Suprapubic skin (tissue), 4 donors: ENCODE measurements at regions not wholly inside any gene's neighbourhood (a gene's known extent, or its start where the extent isn't known, plus 50 kb on each side); places are given as distances from the start of the nearest gene placed in this dataset.

Experiments
- EP300 ChIP-seq: sonication (generic); formaldehyde crosslinking; IDR thresholded peaks from one replicate; pipeline ENCODE4 v1.6.1; 2017; ENCODE audit warnings: antibody characterized with exemption
- POLR2A ChIP-seq, 2 donors: fragments of 450-650 bp; IDR thresholded peaks; one replicate each; pipeline ENCODE4 v1.6.1; 2017; ENCODE audit warnings: antibody characterized with exemption in 2 of 2, mild to moderate bottlenecking in 2 of 2, moderate library complexity in 2 of 2
- POLR2AphosphoS5 ChIP-seq, 3 donors: sonication (generic); formaldehyde crosslinking; IDR thresholded peaks; one replicate each; pipeline ENCODE4 v1.6.1; 2017; ENCODE audit warnings: antibody characterized with exemption in 3 of 3
- TF ChIP-seq, protein P1 (sequence below), 2 donors: fragments of 200-600 bp in 1 of 2; fragments of 450-650 bp in 1 of 2; sonication (generic) in 1 of 2; IDR thresholded peaks; one replicate each; pipeline ENCODE4 v1.5.1; 2016 to 2019; ENCODE audit warnings: antibody characterized with exemption in 2 of 2, mild to moderate bottlenecking in 1 of 2, moderate library complexity in 1 of 2

DNA sequence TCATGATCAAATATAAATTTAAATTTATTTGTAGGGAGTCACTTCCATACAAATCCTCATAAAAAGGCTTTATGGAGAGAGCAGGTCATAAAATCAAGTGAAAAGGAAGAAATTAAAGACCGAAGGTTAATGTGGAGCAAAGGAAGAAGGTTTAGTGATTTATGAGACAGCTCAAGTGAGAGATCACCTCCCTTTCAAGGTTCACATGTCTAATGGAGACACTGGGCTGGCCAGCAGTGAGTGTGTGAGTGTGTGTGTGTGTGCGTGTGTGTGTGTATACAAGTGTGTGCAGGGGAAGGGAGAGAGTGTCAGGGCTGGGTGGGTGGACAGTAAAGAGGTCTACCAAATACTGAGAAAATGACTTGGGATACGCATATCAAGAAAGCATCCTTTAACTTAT, 251.2 kb downstream of the FAT3 start:
- TF ChIP-seq, protein P1, sequence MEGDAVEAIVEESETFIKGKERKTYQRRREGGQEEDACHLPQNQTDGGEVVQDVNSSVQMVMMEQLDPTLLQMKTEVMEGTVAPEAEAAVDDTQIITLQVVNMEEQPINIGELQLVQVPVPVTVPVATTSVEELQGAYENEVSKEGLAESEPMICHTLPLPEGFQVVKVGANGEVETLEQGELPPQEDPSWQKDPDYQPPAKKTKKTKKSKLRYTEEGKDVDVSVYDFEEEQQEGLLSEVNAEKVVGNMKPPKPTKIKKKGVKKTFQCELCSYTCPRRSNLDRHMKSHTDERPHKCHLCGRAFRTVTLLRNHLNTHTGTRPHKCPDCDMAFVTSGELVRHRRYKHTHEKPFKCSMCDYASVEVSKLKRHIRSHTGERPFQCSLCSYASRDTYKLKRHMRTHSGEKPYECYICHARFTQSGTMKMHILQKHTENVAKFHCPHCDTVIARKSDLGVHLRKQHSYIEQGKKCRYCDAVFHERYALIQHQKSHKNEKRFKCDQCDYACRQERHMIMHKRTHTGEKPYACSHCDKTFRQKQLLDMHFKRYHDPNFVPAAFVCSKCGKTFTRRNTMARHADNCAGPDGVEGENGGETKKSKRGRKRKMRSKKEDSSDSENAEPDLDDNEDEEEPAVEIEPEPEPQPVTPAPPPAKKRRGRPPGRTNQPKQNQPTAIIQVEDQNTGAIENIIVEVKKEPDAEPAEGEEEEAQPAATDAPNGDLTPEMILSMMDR (IDR thresholded peaks at IDR 0.05), result no peak
- no peak for TF ChIP-seq POLR2A (IDR thresholded peaks at IDR 0.05)
- no peak for TF ChIP-seq POLR2AphosphoS5 (IDR thresholded peaks at IDR 0.05)
- TF ChIP-seq EP300, result no peak
